Heart left ventricle (tissue), 13 donors: ENCODE measurements at regions not wholly inside any gene's neighbourhood (a gene's known extent, or its start where the extent isn't known, plus 50 kb on each side); places are given as distances from the start of the nearest gene placed in this dataset.

Experiments
- POLR2A ChIP-seq, 2 donors: fragments of 450-650 bp; IDR thresholded peaks; one replicate each; pipeline ENCODE4 v1.6.1; 2017; ENCODE audit warnings: antibody characterized with exemption in 2 of 2, mild to moderate bottlenecking in 2 of 2, moderate library complexity in 2 of 2
- TF ChIP-seq, protein P1 (sequence below), 12 donors: fragments of 200-600 bp; sonication (generic) in 4 of 12; IDR thresholded peaks; one replicate each; pipeline versions ENCODE4 v1.5.0 to v1.8.0; 2018 to 2022; ENCODE audit warnings: antibody characterized with exemption in 12 of 12, mild to moderate bottlenecking in 5 of 12
- donor health status: ischemic (EF 13 %, LVEDD 7.1; RV severe dilation, severe dysfunction).
- donor health status: DM: no; HTN: yes; CAD: no.
- donor health status: DM: no; HTN: no; CAD: no.
- donor health status: ischemic (EF 25% LVEDD 6.9; RV normal size, moderate dysfunction).
- donor health status: ischemic (EF 25% LVEDD 5.7; RV mildly dilated, moderate dysfunction).
- donor health status: ischemic (EF 35%, LVEDD 5.7; RV mildly dilated, moderate dysfunction).
- donor health status: nonischemic (EF 11% LVEDD 7.7; RV severe dilation, severe dysfunction).
- donor health status: DM: yes; HTN: yes; CAD: no.
- donor health status: PGD.
- donor health status: ischemic (EF 29% LVEDD 5.4; RV normal size, mild dysfunction).
- donor health status: nonischemic (EF 23%, LVEDD 6.1; RV moderate dilation, normal function).

DNA sequence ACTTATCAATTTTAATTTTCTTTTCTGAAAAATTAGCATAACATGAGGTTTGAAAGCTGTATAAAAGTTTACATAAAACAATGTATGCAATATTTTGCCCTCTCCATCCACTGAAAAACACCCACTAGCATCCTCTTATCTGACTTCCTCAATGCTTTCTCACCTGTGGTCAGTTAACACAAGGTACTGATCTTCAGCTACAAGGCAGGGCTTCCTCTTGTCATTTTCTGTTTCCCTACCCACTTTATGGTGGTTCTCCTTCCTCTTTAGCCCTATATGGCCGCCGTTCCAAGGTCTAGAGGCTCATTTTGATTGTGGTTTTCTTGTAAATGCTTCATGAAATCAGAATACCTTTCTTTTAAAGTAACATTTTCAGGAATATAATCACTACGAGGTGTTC lies 618.6 kb upstream of the CPEB2 start:
- TF ChIP-seq, protein P1, sequence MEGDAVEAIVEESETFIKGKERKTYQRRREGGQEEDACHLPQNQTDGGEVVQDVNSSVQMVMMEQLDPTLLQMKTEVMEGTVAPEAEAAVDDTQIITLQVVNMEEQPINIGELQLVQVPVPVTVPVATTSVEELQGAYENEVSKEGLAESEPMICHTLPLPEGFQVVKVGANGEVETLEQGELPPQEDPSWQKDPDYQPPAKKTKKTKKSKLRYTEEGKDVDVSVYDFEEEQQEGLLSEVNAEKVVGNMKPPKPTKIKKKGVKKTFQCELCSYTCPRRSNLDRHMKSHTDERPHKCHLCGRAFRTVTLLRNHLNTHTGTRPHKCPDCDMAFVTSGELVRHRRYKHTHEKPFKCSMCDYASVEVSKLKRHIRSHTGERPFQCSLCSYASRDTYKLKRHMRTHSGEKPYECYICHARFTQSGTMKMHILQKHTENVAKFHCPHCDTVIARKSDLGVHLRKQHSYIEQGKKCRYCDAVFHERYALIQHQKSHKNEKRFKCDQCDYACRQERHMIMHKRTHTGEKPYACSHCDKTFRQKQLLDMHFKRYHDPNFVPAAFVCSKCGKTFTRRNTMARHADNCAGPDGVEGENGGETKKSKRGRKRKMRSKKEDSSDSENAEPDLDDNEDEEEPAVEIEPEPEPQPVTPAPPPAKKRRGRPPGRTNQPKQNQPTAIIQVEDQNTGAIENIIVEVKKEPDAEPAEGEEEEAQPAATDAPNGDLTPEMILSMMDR (IDR thresholded peaks at IDR 0.05), result no peak
- no peak for TF ChIP-seq POLR2A (IDR thresholded peaks at IDR 0.05)
